H1 (cell line): ENCODE measurements at regions not wholly inside any gene's neighbourhood (a gene's known extent, or its start where the extent isn't known, plus 50 kb on each side); places are given as distances from the start of the nearest gene placed in this dataset.

Source experiments
- CTCF ChIA-PET: fragments of 300-600 bp; sonication (Branson Sonifier 250); formaldehyde crosslinking; loops from one replicate; lab custom pipeline; 2021; ENCODE audit not compliant: partially characterized antibody; lab: Charles Lee
- POLR2A ChIA-PET: fragments of 300-600 bp; sonication (Branson Sonifier 250); formaldehyde crosslinking; loops from one replicate; lab custom pipeline; 2021; ENCODE audit warnings: inconsistent platforms; ENCODE audit not compliant: partially characterized antibody; lab: Charles Lee
- DNase-seq, 2 experiments: peaks; one replicate each; pipeline versions ENCODE4 v3.0.0 to v3.0.0-alpha.2; 2010 to 2022; ENCODE audit warnings: low spot score in 2 of 2, low read depth in 1 of 2, mixed read lengths in 1 of 2
- FAIRE-seq: peaks from 2 replicates; lab custom pipeline; 2011; peaks lifted over from hg19 to GRCh38; lab: Jason Lieb, UNC
- H2AFZ ChIP-seq: 2 replicates; pipeline ENCODE4 v1.8.1; 2012; ENCODE audit warnings: low read length, inconsistent platforms
- H2AK5ac ChIP-seq: 2 replicates; pipeline ENCODE4 v1.6.1; 2013; ENCODE audit warnings: low read depth, low read length
- H2BK120ac ChIP-seq: replicated peaks from 2 replicates; pipeline ENCODE3; 2013; ENCODE audit warnings: low read depth, low read length, inconsistent platforms
- H2BK12ac ChIP-seq: 2 replicates; pipeline ENCODE4 v1.6.1; 2013; ENCODE audit warnings: low read depth, low read length
- H2BK15ac ChIP-seq: 2 replicates; pipeline ENCODE4 v1.6.1; 2013; ENCODE audit warnings: low read length
- H2BK20ac ChIP-seq: 2 replicates; pipeline ENCODE4 v1.6.1; 2013; ENCODE audit warnings: low read length
- H2BK5ac ChIP-seq: 2 replicates; pipeline ENCODE4 v1.6.1; 2013; ENCODE audit warnings: low read depth, low read length
- H3K14ac ChIP-seq: 2 replicates; pipeline ENCODE4 v1.6.1; 2013; ENCODE audit warnings: inconsistent platforms; ENCODE audit not compliant: insufficient read length
- H3K18ac ChIP-seq: 2 replicates; pipeline ENCODE4 v1.6.1; 2013; ENCODE audit warnings: low read length; ENCODE audit errors: extremely low read depth
- H3K23ac ChIP-seq: 2 replicates; pipeline ENCODE4 v1.6.1; 2013; ENCODE audit warnings: inconsistent platforms; ENCODE audit not compliant: insufficient read length
- H3K23me2 ChIP-seq: 2 replicates; pipeline ENCODE4 v1.6.1; 2013; ENCODE audit warnings: low read depth, low read length
- H3K27ac ChIP-seq: 2 replicates; pipeline ENCODE4 v1.6.1; 2011; ENCODE audit warnings: low read depth, low read length, inconsistent platforms
- H3K27me3 ChIP-seq, 4 experiments: replicated peaks in 1 of 4; 1 replicate in 1 of 4; 2 replicates in 3 of 4; pipeline versions ENCODE4 v1.6.1 to v1.8.1; 2011 to 2013; ENCODE audit warnings: low read length in 3 of 4, mild to moderate bottlenecking in 3 of 4, inconsistent platforms in 2 of 4, mixed read lengths in 2 of 4, moderate library complexity in 1 of 4; ENCODE audit not compliant: control insufficient read depth in 3 of 4, insufficient read depth in 3 of 4; ENCODE audit errors: extremely low read depth in 1 of 4
- H3K36me3 ChIP-seq, 4 experiments: 2 replicates each; pipeline versions ENCODE4 v1.6.1 to v1.8.1; 2011 to 2013; ENCODE audit warnings: mild to moderate bottlenecking in 4 of 4, low read length in 3 of 4, moderate library complexity in 2 of 4, control low read depth in 1 of 4, inconsistent platforms in 1 of 4; ENCODE audit not compliant: insufficient read depth in 4 of 4, control insufficient read depth in 2 of 4
- H3K4ac ChIP-seq: replicated peaks from 2 replicates; pipeline ENCODE3; 2013; ENCODE audit warnings: low read length, low read depth, mixed read lengths, inconsistent platforms; ENCODE audit not compliant: insufficient read length
- H3K4me1 ChIP-seq, 4 experiments: replicated peaks in 1 of 4; 1 replicate in 1 of 4; 2 replicates in 3 of 4; pipeline versions ENCODE4 v1.6.1 to v1.8.1; 2011 to 2013; ENCODE audit warnings: low read length in 3 of 4, inconsistent platforms in 2 of 4, mixed read lengths in 1 of 4; ENCODE audit not compliant: insufficient read depth in 4 of 4, control insufficient read depth in 3 of 4
- H3K4me2 ChIP-seq, 2 experiments: 2 replicates each; pipeline versions ENCODE4 v1.6.1 to v1.8.1; 2011 to 2013; ENCODE audit warnings: low read depth in 2 of 2, low read length in 2 of 2, control low read depth in 1 of 2, inconsistent platforms in 1 of 2, mild to moderate bottlenecking in 1 of 2; ENCODE audit not compliant: insufficient read depth in 1 of 2
- H3K4me3 ChIP-seq, 4 experiments: fragments of 200-600, 300-600 bp in 1 of 4; sonication (generic), shearing (Covaris generic), sonication (Bioruptor Twin) in 1 of 4; 2 replicates each; pipeline versions ENCODE4 v1.5.1 to v1.8.1; 2011 to 2016; ENCODE audit warnings: low read length in 4 of 4, low read depth in 3 of 4, control low read depth in 2 of 4, inconsistent platforms in 2 of 4, mild to moderate bottlenecking in 2 of 4, mixed read lengths in 1 of 4, moderate library complexity in 1 of 4; ENCODE audit not compliant: insufficient read depth in 2 of 4; ENCODE audit errors: extremely low read depth in 1 of 4
- H3K56ac ChIP-seq: replicated peaks from 2 replicates; pipeline ENCODE3; 2013; ENCODE audit warnings: low read depth, mild to moderate bottlenecking, mixed read lengths, low read length, inconsistent platforms; ENCODE audit not compliant: insufficient read length
- H3K79me1 ChIP-seq: 2 replicates; pipeline ENCODE4 v1.6.1; 2013; ENCODE audit warnings: low read depth, low read length, control low read depth
- H3K79me2 ChIP-seq, 2 experiments: 2 replicates each; pipeline versions ENCODE4 v1.6.1 to v1.8.1; 2012 to 2013; ENCODE audit warnings: low read length in 2 of 2, mild to moderate bottlenecking in 2 of 2, inconsistent platforms in 1 of 2; ENCODE audit not compliant: insufficient read depth in 2 of 2, control insufficient read depth in 1 of 2
- H3K9ac ChIP-seq, 4 experiments: replicated peaks in 1 of 4; 1 replicate in 1 of 4; 2 replicates in 3 of 4; pipeline versions ENCODE4 v1.6.1 to v1.8.1; 2011 to 2013; ENCODE audit warnings: low read depth in 3 of 4, low read length in 3 of 4, control low read depth in 2 of 4, mild to moderate bottlenecking in 2 of 4, moderate library complexity in 2 of 4, inconsistent platforms in 1 of 4; ENCODE audit errors: extremely low read depth in 1 of 4
- H3K9me3 ChIP-seq, 2 experiments: 2 replicates each; pipeline versions ENCODE4 v1.6.1 to v1.8.1; 2012 to 2013; ENCODE audit warnings: mild to moderate bottlenecking in 2 of 2, moderate library complexity in 2 of 2, control low read depth in 1 of 2, inconsistent platforms in 1 of 2, low read depth in 1 of 2, low read length in 1 of 2, mixed read lengths in 1 of 2; ENCODE audit not compliant: insufficient read depth in 2 of 2
- H4K20me1 ChIP-seq, 2 experiments: replicated peaks in 1 of 2; 2 replicates each; pipeline versions ENCODE3 to v1.8.1; 2011 to 2013; ENCODE audit warnings: inconsistent platforms in 2 of 2, low read length in 2 of 2, mild to moderate bottlenecking in 1 of 2; ENCODE audit not compliant: insufficient read depth in 2 of 2, control insufficient read depth in 1 of 2
- H4K5ac ChIP-seq: 2 replicates; pipeline ENCODE4 v1.6.1; 2013; ENCODE audit warnings: low read length, low read depth, mixed read lengths, inconsistent platforms; ENCODE audit not compliant: insufficient read length
- H4K8ac ChIP-seq: 2 replicates; pipeline ENCODE4 v1.8.0; 2013; ENCODE audit warnings: mild to moderate bottlenecking, moderate library complexity, low read length, inconsistent platforms; ENCODE audit not compliant: insufficient read depth; ENCODE audit errors: extremely low read depth
- H4K91ac ChIP-seq: replicated peaks from 2 replicates; pipeline ENCODE3; 2013; ENCODE audit warnings: low read length, mixed read lengths, inconsistent platforms; ENCODE audit not compliant: insufficient read length
- CBX5 ChIP-seq: fragments of 300-800, 300-1000 bp; sonication (generic); IDR thresholded peaks from 2 replicates; pipeline ENCODE4 v1.7.1; 2016; ENCODE audit warnings: antibody characterized with exemption, low read length, low read depth
- E2F6 ChIP-seq: IDR thresholded peaks from 2 replicates; pipeline ENCODE4 v1.6.1; 2012; ENCODE audit warnings: inconsistent platforms
- EZH2 ChIP-seq: fragments of 200-600 bp; sonication (generic); IDR thresholded peaks from 2 replicates; pipeline ENCODE4 v1.7.1; 2012; ENCODE audit warnings: low read depth, mild to moderate bottlenecking, moderate library complexity, low read length, inconsistent platforms; ENCODE audit not compliant: severe bottlenecking
- RBBP5 ChIP-seq: IDR thresholded peaks from 2 replicates; pipeline ENCODE4 v1.7.1; 2012; ENCODE audit warnings: low read depth, mild to moderate bottlenecking, inconsistent platforms, low read length, moderate library complexity, borderline replicate concordance
- SIN3A ChIP-seq, 2 experiments: IDR thresholded peaks in 1 of 2; conservative IDR thresholded peaks in 1 of 2; 2 replicates each; pipeline ENCODE4 v1.6.1; 2011 to 2012; ENCODE audit warnings: low read length in 2 of 2, improper control_type of control experiment in 1 of 2, low read depth in 1 of 2, mild to moderate bottlenecking in 1 of 2
- TBP ChIP-seq: IDR thresholded peaks from 2 replicates; pipeline ENCODE4 v1.6.1; 2011; ENCODE audit warnings: low read depth, low read length, improper control_type of control experiment
- WGBS, 2 experiments: shearing (Covaris generic) in 1 of 2; methylation state at CpG; one replicate each; pipeline versions ENCODE4 v1.1.6 to v1.1.7; 2013 to 2015; ENCODE audit warnings: low lambda C conversion rate in 2 of 2, mixed read lengths in 2 of 2, inconsistent platforms in 1 of 2, low coverage in 1 of 2, missing lambda C conversion rate in 1 of 2; ENCODE audit not compliant: insufficient replicate concordance in 2 of 2, insufficient coverage in 1 of 2, insufficient read length in 1 of 2; ENCODE audit errors: extremely low coverage in 1 of 2, missing lambda C conversion rate in 1 of 2; 5-methylcytosine and 5-hydroxymethylcytosine counted together

- POLR2A ChIA-PET = no interaction called here
- H4K5ac ChIP-seq = no peak overlapping the region
- H4K91ac ChIP-seq = no peak overlapping the region
- H2BK5ac ChIP-seq = no peak overlapping the region
- H3K4ac ChIP-seq = no peak overlapping the region
- H3K56ac ChIP-seq = no peak overlapping the region
- H2AFZ ChIP-seq = no peak overlapping the region
- H3K27me3 ChIP-seq = 0 out of 7 replicates have a peak, but pooled peaks cover 0 to 2% (median 0%) of the 10 kb centered on the region in 4 experiments
- H3K79me1 ChIP-seq = no peaks in the 10 kb centered on the region
- no peak overlapping the region for H2AK5ac ChIP-seq
- FAIRE-seq = no peak
- no peak overlapping the region for H3K9ac ChIP-seq
- no peak overlapping the region for H2BK120ac ChIP-seq
- no peaks in the 10 kb centered on the region for H3K23me2 ChIP-seq
- no peaks in the 10 kb centered on the region for H3K9me3 ChIP-seq
- no peak overlapping the region for H3K27ac ChIP-seq
- no peaks in the 10 kb centered on the region for H3K4me1 ChIP-seq
- TF ChIP-seq E2F6 (no peak), EZH2 (no peak), RBBP5 (no peak), TBP (no peak), SIN3A (conservative IDR thresholded peaks at IDR 0.05 in 1 of 2, IDR thresholded peaks at IDR 0.05 in 1 of 2; ENCODE audit: low read depth in 1 of 2, low read length in 2 of 2) (no peak), CBX5 (no peak)
- H3K14ac ChIP-seq = no peak overlapping the region
- DNase-seq = no peak
- H3K4me2 ChIP-seq = no peak overlapping the region
- H3K18ac ChIP-seq = no peak overlapping the region
- 89% methylated on average over 2 of the region's 2 CpGs; no CpG with 5 or more reads in 1 of the 2 experiments for WGBS, 2 experiments
- no peak overlapping the region for H2BK15ac ChIP-seq
- no peak overlapping the region for H2BK20ac ChIP-seq
- no peak overlapping the region for H3K23ac ChIP-seq
- H4K8ac ChIP-seq = no peak overlapping the region
- no peaks in the 10 kb centered on the region for H4K20me1 ChIP-seq
- H3K4me3 ChIP-seq = no peak overlapping the region
- no peaks in the 10 kb centered on the region for H3K36me3 ChIP-seq
- CTCF ChIA-PET = no interaction called here
- H2BK12ac ChIP-seq = no peak overlapping the region
- H3K79me2 ChIP-seq = no peaks in the 10 kb centered on the region
Measured at GRCh38 chr2:234322766-234323465, 174.0 kb downstream of the ARL4C start.
